NB4 (cell line): ENCODE measurements at regions not wholly inside any gene's neighbourhood (a gene's known extent, or its start where the extent isn't known, plus 50 kb on each side); places are given as distances from the start of the nearest gene placed in this dataset.

Experiments used
- MYC ChIP-seq: IDR thresholded peaks from 2 replicates; pipeline ENCODE4 v1.6.1; 2011; ENCODE audit warnings: low read depth, low read length
- POLR2A ChIP-seq: IDR thresholded peaks from 2 replicates; pipeline ENCODE4 v1.6.1; 2011; ENCODE audit warnings: mild to moderate bottlenecking; ENCODE audit not compliant: insufficient read length; ENCODE audit errors: extremely low read depth
- TF ChIP-seq, protein P1 (sequence below): IDR thresholded peaks from one replicate; pipeline ENCODE4 v1.5.1; 2012; ENCODE audit warnings: low read depth, low read length

DNA sequence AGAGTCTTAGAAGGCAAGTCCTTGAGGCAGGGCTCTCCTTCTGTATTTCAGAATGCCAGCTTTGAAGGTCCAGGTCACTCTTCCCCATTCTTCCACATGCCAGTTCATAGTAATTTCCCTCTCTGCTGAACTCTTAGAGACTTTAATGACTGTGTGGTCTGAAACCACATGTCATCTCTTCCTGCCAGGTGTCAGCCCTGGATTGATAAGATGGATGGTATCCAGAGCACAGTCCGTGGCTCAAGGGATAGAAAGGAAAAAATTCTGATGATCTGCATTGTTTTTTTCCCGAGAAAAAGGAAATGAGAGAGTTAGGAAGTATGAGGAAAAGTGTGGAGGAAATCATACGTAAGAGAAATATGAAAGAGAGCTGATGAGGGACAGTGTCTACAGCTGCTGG is 250.9 kb downstream of the TPBG start:
- TF ChIP-seq, protein P1, sequence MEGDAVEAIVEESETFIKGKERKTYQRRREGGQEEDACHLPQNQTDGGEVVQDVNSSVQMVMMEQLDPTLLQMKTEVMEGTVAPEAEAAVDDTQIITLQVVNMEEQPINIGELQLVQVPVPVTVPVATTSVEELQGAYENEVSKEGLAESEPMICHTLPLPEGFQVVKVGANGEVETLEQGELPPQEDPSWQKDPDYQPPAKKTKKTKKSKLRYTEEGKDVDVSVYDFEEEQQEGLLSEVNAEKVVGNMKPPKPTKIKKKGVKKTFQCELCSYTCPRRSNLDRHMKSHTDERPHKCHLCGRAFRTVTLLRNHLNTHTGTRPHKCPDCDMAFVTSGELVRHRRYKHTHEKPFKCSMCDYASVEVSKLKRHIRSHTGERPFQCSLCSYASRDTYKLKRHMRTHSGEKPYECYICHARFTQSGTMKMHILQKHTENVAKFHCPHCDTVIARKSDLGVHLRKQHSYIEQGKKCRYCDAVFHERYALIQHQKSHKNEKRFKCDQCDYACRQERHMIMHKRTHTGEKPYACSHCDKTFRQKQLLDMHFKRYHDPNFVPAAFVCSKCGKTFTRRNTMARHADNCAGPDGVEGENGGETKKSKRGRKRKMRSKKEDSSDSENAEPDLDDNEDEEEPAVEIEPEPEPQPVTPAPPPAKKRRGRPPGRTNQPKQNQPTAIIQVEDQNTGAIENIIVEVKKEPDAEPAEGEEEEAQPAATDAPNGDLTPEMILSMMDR, result no peak
- TF ChIP-seq POLR2A, result no peak
- no peak for TF ChIP-seq MYC
